ENCODE measurements at regions not wholly inside any gene's neighbourhood (a gene's known extent, or its start where the extent isn't known, plus 50 kb on each side); places are given as distances from the start of the nearest gene placed in this dataset.

DNA sequence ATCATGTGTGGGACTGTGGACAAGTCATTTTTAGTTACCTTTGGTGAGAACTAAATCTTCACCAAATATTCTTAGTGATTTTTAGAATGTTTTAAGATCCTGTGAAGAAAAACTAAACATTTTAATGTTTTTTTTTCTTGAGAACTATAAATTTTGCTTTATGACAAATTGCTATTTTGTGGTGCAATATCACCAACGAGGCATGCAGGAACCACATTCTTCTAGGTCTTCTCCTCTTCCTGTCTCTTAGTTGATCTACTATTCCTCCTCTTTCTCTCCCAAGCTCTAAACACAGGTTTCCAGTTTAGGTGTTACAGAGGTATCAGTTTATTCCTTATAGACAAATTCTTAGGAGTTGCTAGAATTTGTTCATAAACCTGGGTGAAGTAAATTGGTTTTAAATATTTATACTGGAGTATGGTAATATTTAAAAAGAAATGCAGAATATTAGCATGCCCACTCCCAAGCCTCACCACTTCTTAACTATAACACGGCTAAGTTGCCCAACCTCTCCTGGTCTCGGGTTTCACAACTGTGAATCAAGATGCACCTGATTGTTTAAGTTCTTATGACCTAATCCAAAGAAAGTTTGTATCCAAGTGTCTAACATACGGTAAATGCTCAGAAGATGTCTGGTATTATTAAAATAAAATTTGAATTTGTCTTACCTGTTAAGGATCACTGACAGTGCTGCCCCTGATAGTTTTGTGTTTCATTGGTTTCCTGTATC, 56.5 kb upstream of the CLNK start:
- DNase-seq, result no peak

DNA sequence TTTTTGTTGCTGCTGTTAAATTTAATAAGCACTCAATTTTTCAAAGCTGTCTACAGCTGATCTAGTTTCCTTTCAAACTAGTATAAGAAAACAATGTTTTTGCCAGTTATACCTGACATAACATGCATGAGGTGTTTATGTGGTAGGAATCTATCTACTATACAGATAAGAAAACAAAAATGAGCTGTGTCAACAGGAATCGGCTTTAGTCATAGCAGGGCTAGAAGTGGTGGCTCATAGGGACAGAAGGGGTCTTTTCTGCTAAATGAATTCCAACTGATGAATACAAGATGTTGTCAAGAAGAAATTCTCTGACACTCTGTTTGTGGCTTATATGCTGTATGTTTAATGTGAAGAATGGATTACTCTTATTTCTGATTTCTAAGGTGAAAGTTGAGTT, 55.7 kb upstream of the CLNK start:
- DNase-seq, result no peak

DNA sequence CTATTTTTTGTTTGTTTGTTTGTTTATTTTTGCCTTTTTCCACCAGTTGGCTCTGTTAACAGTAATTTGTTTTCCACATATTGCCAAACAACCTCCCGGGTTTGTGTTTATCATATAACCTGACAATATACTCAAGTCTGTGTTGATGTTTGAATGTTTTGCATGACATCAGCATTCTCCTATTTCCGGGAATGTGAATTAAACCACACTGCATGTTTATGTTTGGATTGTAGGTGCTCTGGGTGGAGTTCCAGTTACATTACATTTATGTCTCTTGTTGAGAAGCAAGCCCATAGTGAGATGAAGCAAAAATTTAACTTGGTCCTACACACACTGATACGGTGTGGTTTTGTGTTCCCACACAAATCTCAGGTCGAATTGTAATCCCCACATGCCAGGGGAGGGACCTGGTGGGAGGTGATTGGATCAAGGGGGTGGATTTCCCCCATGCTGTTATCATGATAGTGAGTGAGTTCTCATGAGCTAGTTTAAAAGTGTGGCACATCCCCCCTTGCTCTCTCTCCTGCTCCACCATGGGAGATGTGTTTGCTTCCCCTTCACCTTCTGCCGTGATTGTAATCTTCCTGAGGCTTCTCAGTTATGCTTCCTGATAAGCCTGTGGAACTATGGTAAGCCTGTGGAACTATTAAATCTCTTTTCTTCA, 54.4 kb upstream of the CLNK start:
- no peak for DNase-seq

DNA sequence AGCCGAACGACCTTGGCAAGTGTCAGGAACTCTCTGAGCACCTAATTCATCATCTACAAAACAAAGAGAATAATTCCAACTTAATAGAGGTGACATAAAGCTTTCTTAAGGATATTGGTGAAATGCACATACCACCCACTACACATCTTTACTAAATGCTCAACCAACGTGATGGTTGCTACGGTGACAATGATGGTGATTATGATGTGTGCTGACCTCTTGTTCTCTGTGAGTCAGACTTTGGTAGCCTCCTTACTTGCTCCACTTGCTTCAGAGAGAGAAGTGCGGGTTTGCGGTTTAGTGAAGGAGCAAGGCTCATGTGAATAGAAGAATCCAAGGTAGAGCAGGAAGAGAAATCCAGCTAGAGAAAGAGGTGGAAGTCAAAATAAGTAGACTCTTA, 52.8 kb upstream of the CLNK start:
- no peak for DNase-seq

DNA sequence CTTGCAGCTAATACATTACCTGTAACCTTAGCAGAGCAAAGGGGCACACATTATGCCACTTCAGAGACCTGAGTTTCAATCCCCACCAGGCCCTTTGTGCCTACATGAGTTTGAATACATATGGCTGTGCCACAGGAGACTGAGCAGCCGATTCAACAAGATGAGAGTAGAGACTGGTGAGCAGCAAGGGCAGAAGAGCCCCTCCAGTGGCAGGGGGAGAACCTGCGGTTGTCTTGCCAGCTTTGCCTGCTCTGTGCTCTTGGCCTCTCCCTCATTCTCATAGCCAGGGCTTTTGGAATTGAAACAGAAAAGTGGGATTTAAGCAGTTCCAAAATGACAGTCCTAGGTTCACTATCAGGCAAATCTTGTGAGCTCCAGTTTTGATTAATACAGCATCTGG, 52.3 kb upstream of the CLNK start:
- no peak for DNase-seq

DNA sequence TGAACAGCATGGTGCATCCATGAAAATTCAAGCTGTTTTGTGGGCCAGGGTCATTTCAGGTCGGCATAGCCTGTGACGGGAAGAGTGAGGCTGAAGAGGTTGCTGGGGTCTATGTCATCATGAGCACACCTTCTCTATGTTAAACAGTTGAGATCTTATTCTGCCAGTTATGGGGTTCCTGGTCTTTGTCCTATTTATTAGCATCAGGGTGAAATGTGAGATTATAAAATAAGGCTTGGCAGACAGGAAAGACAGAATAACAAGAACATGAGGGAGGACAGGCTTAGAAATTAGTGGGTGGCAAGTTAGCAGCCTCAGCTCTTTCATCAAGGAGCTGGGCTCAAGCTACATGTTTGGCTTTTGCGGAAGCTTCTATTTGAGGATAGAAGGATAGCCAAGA, 51.7 kb upstream of the CLNK start:
- no peak for DNase-seq

DNA sequence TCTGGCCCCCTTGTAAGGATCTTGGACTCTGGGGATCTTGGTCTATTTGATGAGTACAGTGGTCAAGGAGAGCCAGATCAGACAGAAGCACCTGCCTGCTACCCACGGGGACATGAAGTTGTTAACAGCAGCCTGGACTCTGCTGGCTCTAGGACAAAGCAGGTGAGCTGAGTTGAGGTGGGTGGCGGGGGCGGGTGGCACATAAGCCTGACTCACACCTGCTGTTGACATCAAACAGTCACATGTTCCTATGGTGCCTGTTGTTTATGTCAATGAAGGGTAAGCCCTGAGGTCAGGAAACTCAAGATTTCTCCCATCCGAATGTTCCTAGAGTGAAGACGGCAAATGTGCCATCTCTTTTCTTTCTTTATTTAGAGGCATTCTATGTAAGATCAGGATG, 50.1 kb upstream of the CLNK start:
- no peak for DNase-seq

All from stimulated activated CD4-positive, alpha-beta T cell treated with anti-CD3 and anti-CD28 coated beads, Interleukin-2, amount 100 ng/mL, for 24 hours (primary cell).